Kidney (tissue), 13 donors: ENCODE measurements at regions not wholly inside any gene's neighbourhood (a gene's known extent, or its start where the extent isn't known, plus 50 kb on each side); places are given as distances from the start of the nearest gene placed in this dataset.

Experiments used
- DNase-seq, 5 donors: peaks; one replicate each; pipeline ENCODE4 v3.0.0-alpha.2; 2013 to 2020
- FAIRE-seq: peaks from 2 replicates; lab custom pipeline; 2012; peaks lifted over from hg19 to GRCh38; lab: Jason Lieb, UNC
- H3K27ac ChIP-seq, 2 donors: one replicate each; pipeline ENCODE4 v1.7.0; 2013; ENCODE audit warnings: low read depth in 2 of 2, low read length in 2 of 2, inconsistent platforms in 1 of 2
- H3K27me3 ChIP-seq: one replicate; pipeline ENCODE4 v1.7.1; 2013; ENCODE audit warnings: low read length, inconsistent platforms; ENCODE audit not compliant: control insufficient read depth, insufficient read depth
- H3K36me3 ChIP-seq, 3 donors: one replicate each; pipeline versions ENCODE4 v1.7.0 to v1.7.1; 2013; ENCODE audit warnings: low read length in 3 of 3, control low read depth in 1 of 3, inconsistent platforms in 1 of 3; ENCODE audit not compliant: insufficient read depth in 3 of 3, control insufficient read depth in 2 of 3
- H3K4me1 ChIP-seq, 3 donors: one replicate each; pipeline versions ENCODE4 v1.7.0 to v1.7.1; 2013; ENCODE audit warnings: low read length in 3 of 3, inconsistent platforms in 1 of 3, low read depth in 1 of 3; ENCODE audit not compliant: control insufficient read depth in 2 of 3, insufficient read depth in 2 of 3
- H3K4me3 ChIP-seq, 3 donors: one replicate each; pipeline versions ENCODE4 v1.7.0 to v1.8.1; 2013; ENCODE audit warnings: low read length in 3 of 3, control low read depth in 1 of 3, inconsistent platforms in 1 of 3
- H3K9ac ChIP-seq, 3 donors: one replicate each; pipeline versions ENCODE4 v1.7.0 to v1.7.1; 2013; ENCODE audit warnings: low read length in 3 of 3, control low read depth in 1 of 3, inconsistent platforms in 1 of 3
- H3K9me3 ChIP-seq, 3 donors: one replicate each; pipeline versions ENCODE4 v1.7.0 to v1.7.1; 2013; ENCODE audit warnings: low read length in 3 of 3, control low read depth in 1 of 3, inconsistent platforms in 1 of 3; ENCODE audit not compliant: control insufficient read depth in 2 of 3, insufficient read depth in 1 of 3
- CTCF ChIP-seq: IDR thresholded peaks from 3 replicates; pipeline ENCODE4 v1.5.1; 2012; ENCODE audit warnings: mild to moderate bottlenecking, moderate library complexity, borderline replicate concordance; ENCODE audit not compliant: insufficient read depth; ENCODE audit errors: extremely low read depth
- intact Hi-C: fragments of 100-400 bp; cut with DNase I; formaldehyde crosslinking; loops from one replicate; pipeline ENCODE4 v1.11.1; 2022
- donor health status: control.
- donor health status: control.
- donor health status: control.
- donor health status: control.
- donor health status: control.
- donor health status: DM: yes; HTN: yes; CAD: no.
- donor health status: Normal renal cell carcinoma (clear cell type).

GRCh38 chr21:28719723-28720122 is 273.0 kb downstream of the LTN1 start:
- Histone ChIP-seq H3K9ac (no peak overlapping the region), H3K27me3 (no peaks in the 10 kb centered on the region), H3K4me1 (no peaks in the 10 kb centered on the region), H3K4me3 (no peak overlapping the region), H3K9me3 (no peaks in the 10 kb centered on the region), H3K36me3 (no peaks in the 10 kb centered on the region), H3K27ac (no peak overlapping the region)
- no peak for FAIRE-seq
- no peak for TF ChIP-seq CTCF
- DNase-seq, result no peak
- intact Hi-C loops, result no loop called here

- Histone ChIP-seq H3K4me3 (no peak overlapping the region), H3K9me3 (no peaks in the 10 kb centered on the region), H3K36me3 (no peaks in the 10 kb centered on the region), H3K9ac (no peak overlapping the region), H3K4me1 (no peaks in the 10 kb centered on the region), H3K27ac (no peak overlapping the region), H3K27me3 (no peaks in the 10 kb centered on the region)
- DNase-seq (no peak), FAIRE-seq (no peak)
- intact Hi-C loops, result no loop called here
- TF ChIP-seq CTCF, result no peak
These were observed 277.8 kb downstream of the LTN1 start for GRCh38 chr21:28714777-28715464.

- Histone ChIP-seq H3K27me3 (no peaks in the 10 kb centered on the region), H3K4me3 (no peak overlapping the region), H3K27ac (no peak overlapping the region), H3K4me1 (no peaks in the 10 kb centered on the region), H3K9me3 (no peaks in the 10 kb centered on the region), H3K9ac (no peak overlapping the region), H3K36me3 (no peaks in the 10 kb centered on the region)
- no peak for TF ChIP-seq CTCF
- DNase-seq, result no peak
- intact Hi-C loops, result no loop called here
- FAIRE-seq, result no peak
These were observed 280.3 kb downstream of the LTN1 start for GRCh38 chr21:28712411-28712810.

- DNase-seq (no peak), FAIRE-seq (no peak)
- Histone ChIP-seq H3K4me3 (no peak overlapping the region), H3K9ac (no peak overlapping the region), H3K27me3 (no peaks in the 10 kb centered on the region), H3K36me3 (no peaks in the 10 kb centered on the region), H3K9me3 (peaks cover 0 to 7% (median 0%) of the 10 kb centered on the region in 3 donors), H3K27ac (no peak overlapping the region), H3K4me1 (peaks cover 0 to 3% (median 0%) of the 10 kb centered on the region in 3 donors)
- TF ChIP-seq CTCF, result no peak
- intact Hi-C loops, result no loop called here
These were observed 287.1 kb downstream of the LTN1 start for GRCh38 chr21:28705616-28706015.
